Sigmoid colon (tissue), 3 donors: ENCODE measurements at regions not wholly inside any gene's neighbourhood (a gene's known extent, or its start where the extent isn't known, plus 50 kb on each side); places are given as distances from the start of the nearest gene placed in this dataset.

Experiments
- POLR2A ChIP-seq, 2 donors: fragments of 450-650 bp; IDR thresholded peaks; one replicate each; pipeline ENCODE4 v1.6.1; 2016; ENCODE audit warnings: antibody characterized with exemption in 2 of 2, mild to moderate bottlenecking in 2 of 2, moderate library complexity in 2 of 2
- TF ChIP-seq, protein P1 (sequence below), 4 experiments: fragments of 450-650 bp in 3 of 4; fragments of 200-600 bp in 1 of 4; IDR thresholded peaks; one replicate each; pipeline ENCODE4 v1.5.1; 2016 to 2019; ENCODE audit warnings: antibody characterized with exemption in 4 of 4, mild to moderate bottlenecking in 3 of 4, moderate library complexity in 2 of 4

- TF ChIP-seq, protein P1, sequence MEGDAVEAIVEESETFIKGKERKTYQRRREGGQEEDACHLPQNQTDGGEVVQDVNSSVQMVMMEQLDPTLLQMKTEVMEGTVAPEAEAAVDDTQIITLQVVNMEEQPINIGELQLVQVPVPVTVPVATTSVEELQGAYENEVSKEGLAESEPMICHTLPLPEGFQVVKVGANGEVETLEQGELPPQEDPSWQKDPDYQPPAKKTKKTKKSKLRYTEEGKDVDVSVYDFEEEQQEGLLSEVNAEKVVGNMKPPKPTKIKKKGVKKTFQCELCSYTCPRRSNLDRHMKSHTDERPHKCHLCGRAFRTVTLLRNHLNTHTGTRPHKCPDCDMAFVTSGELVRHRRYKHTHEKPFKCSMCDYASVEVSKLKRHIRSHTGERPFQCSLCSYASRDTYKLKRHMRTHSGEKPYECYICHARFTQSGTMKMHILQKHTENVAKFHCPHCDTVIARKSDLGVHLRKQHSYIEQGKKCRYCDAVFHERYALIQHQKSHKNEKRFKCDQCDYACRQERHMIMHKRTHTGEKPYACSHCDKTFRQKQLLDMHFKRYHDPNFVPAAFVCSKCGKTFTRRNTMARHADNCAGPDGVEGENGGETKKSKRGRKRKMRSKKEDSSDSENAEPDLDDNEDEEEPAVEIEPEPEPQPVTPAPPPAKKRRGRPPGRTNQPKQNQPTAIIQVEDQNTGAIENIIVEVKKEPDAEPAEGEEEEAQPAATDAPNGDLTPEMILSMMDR (IDR thresholded peaks at IDR 0.05) = no peak
- TF ChIP-seq POLR2A (IDR thresholded peaks at IDR 0.05) = no peak
Observed at GRCh38 chr3:28597452-28597851, 248.8 kb upstream of the AZI2 start.
